HCEC 1CT (cell line): ENCODE measurements at regions not wholly inside any gene's neighbourhood (a gene's known extent, or its start where the extent isn't known, plus 50 kb on each side); places are given as distances from the start of the nearest gene placed in this dataset.
A peak's percentile ranks its signal among the peaks of the same experiment; 100 is the strongest.

ENCODE experiments used
- DNase-seq: peaks from one replicate; pipeline ENCODE4 v3.0.0-alpha.2; 2017

DNA sequence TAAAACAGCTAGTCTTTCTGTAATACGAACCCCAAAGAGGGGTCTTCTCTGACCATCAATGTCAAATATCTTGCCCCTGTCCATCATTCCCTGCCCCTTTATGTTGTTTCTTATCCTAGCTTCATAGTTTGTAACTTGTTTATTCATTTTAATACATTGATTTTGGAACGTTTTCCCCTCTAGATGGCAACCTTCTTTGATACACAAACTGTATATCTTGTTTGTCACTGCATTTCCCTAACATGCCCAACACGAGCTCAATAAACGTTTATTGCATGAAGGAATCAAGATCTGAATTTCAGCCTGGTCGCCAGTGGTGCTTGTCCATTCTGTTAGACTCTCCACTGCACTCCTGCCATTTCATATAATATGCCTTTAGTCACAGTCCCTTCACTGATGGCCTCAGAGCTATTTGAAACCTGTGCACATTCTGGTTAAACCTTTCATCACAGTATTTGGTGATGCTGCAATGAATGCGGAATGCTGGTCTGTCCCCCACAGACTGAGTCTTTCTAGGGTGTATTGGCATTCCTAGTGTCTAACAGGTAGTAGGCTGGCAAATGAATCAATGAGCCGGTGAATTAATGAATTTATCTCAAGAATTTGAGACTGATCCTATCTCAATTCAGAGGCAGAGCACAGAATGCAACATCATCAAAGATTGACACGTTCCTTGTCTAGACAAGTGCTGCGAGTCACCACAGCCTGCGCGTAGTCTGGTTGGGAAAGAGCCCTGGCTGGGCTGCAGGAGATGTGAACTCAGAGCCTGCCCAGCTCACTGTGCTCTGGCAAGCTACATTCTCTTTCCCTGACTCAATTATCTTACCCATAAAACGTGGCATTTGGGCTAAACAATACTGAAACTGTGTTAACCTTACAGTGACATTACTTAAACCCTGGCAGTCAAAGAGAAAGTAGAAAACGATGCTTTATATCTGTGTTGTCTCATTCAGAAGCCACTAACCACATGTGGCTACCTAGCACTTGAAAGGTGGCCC, 55.2 kb upstream of the FRMD4A start:
- peak; percentile 78 for DNase-seq

DNA sequence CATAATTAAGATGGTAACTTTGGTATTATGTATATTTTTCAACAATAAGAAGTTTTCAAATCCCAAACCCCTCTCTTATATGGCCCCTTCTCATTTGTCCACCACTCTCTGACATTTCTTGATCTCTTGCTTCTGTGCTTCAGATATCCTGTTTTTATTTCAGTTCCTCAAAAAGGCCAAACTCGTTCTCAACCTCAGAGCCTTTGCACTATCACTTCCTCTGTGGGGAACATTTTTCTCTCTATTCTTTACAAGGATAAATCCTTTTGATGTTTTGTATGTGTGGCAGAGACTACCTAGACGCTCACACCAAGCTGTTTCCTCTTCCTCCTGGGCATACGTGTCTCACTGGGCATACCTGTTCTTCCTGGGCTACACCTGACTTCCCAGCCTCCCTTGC, 54.2 kb upstream of the FRMD4A start:
- no peak for DNase-seq

DNA sequence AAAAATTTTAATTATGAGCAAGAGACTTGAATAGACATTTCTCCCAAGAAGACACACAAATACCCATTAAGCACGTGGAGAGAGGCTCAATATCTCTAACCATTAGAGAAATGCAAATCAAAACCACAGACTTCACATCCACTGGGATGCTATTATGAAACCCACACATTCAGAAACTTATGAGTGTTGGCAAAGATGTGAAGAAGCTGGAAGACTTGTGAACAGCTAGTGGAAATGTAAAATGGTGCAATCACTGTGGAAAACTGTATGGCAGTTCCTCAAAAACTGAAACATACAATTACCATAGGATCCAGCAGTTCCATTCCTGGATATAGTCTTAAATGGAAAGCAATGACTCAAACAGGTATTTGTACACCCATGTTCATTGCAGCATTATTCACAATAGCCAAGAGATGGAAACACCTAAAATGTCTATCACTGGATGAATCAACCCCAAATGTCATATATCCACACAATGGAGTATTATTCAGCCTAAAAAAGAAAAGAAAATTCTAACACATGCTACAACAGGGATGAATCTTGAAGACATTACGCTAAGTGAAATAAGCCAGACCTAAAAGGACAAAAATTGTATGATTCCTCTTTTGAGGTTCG, 53.5 kb upstream of the FRMD4A start:
- DNase-seq, result no peak

DNA sequence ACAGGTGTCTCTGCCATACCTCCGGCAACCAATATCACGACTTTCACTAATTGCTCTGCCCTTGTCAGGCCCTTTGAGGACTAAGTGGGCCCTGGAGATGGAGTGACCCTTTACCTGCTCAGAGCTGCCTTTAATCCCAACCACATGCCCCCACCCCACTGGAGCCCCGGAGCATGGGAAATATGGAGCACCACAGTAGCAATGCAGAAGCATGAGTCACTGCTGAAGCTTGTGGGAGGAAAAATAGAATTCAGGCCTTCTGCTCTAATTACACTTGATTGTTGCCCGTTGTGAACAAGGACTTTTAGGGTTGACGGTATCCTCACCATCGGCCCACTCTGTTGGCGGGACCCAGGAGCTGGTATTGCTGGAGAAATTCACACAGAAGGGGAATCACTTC, 52.5 kb upstream of the FRMD4A start:
- DNase-seq, result no peak

DNA sequence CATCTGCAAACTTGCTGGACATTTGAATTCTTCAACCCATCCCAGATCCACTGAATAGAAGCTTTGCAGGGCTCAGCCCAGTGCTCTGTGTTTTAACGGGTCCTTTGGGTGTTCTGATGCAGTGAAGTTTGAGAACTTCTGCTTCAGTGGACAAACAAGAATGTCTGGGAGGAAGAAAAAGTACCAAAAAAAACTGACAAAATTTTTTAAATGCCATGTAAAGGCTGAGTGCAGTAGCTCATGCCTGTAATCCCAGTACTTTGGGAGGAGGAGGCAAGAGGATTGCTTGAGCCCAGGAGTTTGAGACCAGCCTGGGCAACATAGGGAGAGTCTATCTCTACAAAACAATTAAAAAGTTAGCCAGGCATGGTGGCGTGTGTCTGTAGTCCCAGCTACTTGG, 51.8 kb upstream of the FRMD4A start:
- DNase-seq, result no peak

DNA sequence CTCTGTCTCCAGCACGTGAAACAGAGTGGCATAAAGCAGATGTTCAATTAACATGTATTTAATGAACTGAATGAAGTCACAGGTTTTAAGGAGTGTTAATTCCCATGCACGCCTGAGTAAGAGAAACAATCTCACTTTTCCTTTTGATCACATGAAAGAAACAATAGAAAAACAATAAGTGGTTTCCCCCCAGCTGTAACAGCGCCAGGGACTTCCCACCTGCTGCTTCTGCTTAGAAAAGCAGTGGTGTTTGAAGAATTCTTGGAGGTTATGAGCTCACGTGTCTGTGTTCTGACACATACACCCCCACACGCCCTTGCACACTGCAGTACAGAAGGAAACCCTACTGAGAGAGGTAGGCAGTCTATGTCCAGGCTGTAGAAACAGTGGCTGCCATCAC, 51.3 kb upstream of the FRMD4A start:
- no peak for DNase-seq

DNA sequence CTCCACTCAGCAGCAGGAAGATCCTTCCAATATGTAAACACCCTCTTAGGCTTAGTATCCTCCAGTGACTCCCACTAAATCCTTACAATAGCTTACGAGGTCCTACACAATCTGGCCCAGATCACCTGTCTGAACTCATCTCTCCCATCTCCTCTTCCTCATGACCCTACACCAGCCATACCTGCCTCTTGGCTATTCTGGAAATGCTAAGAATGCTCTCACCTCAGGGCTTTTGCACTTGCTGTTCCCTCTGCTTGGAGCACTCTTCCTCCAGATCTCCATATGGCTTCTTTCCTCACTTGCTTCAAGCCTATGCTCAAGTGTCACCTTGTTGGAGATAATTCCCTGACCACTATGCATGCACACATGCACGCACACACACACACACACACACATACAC, 50.8 kb upstream of the FRMD4A start:
- DNase-seq, result no peak

DNA sequence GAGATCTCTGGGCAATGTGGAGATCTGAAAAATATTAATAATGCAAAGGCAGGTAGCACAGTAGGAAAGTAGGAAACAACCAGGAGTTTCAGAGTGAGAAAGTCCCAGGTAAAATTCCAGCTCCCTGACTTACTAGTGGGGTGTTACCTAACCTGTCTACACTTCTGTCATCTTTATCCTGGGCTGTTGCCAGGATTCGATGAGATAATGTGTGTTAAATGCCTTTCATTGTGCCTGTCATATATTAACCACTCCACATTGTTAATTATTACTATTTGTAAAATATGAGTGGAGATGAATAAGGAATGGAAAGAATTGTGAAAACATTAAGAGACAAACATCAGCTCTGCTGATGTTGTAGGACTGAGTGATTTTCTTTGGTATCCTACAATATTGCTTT, 50.0 kb upstream of the FRMD4A start:
- DNase-seq, result no peak
